Stimulated activated CD8-positive, alpha-beta memory T cell treated with anti-CD3 and anti-CD28 coated beads, Interleukin-7, amount 100 ng/mL, for 4 hours (primary cell): ENCODE measurements at regions not wholly inside any gene's neighbourhood (a gene's known extent, or its start where the extent isn't known, plus 50 kb on each side); places are given as distances from the start of the nearest gene placed in this dataset.
"Not testable (repeated sequence)": the region's sequence is repeated elsewhere in the genome, so short reads cannot be mapped to it uniquely, and the experiment has no call there.

Source experiments
- DNase-seq, 2 donors: peaks; one replicate each; pipeline ENCODE4 v3.0.0-alpha.2; 2020; ENCODE audit warnings: low read depth in 2 of 2

- no peak for DNase-seq
These were observed 207.3 kb upstream of the APCDD1 start for GRCh38 chr18:10247021-10247741.

GRCh38 chr18:10247742-10248082, 206.7 kb upstream of the APCDD1 start:
- DNase-seq, result no peak

GRCh38 chr18:10248738-10249137, 205.7 kb upstream of the APCDD1 start:
- DNase-seq, result no peak

- no peak for DNase-seq
These were observed 205.2 kb upstream of the APCDD1 start for GRCh38 chr18:10249270-10249669.

GRCh38 chr18:10249801-10250200, 204.6 kb upstream of the APCDD1 start:
- no peak for DNase-seq

GRCh38 chr18:10252494-10252893, 201.9 kb upstream of the APCDD1 start:
- no peak for DNase-seq

- no peak for DNase-seq
These were observed 201.3 kb upstream of the APCDD1 start for GRCh38 chr18:10252952-10253705.

- DNase-seq, result not testable (repeated sequence)
These were observed 198.2 kb upstream of the APCDD1 start for GRCh38 chr18:10256276-10256675.

GRCh38 chr18:10258836-10259474, 195.5 kb upstream of the APCDD1 start:
- no peak for DNase-seq

GRCh38 chr18:10259901-10260300, 194.5 kb upstream of the APCDD1 start:
- DNase-seq, result no peak

- no peak for DNase-seq
These were observed 192.8 kb upstream of the APCDD1 start for GRCh38 chr18:10261344-10262276.

GRCh38 chr18:10262566-10262965, 191.9 kb upstream of the APCDD1 start:
- DNase-seq, result no peak

- no peak for DNase-seq
These were observed 190.2 kb upstream of the APCDD1 start for GRCh38 chr18:10264260-10264659.

- DNase-seq, result no peak
These were observed 188.7 kb upstream of the APCDD1 start for GRCh38 chr18:10265560-10266333.

- no peak for DNase-seq
These were observed 188.2 kb upstream of the APCDD1 start for GRCh38 chr18:10266334-10266590.

- DNase-seq, result no peak
These were observed 185.2 kb upstream of the APCDD1 start for GRCh38 chr18:10269261-10269660.

GRCh38 chr18:10270151-10270571, 184.3 kb upstream of the APCDD1 start:
- no peak for DNase-seq

- DNase-seq, result no peak
These were observed 183.0 kb upstream of the APCDD1 start for GRCh38 chr18:10271481-10271880.

GRCh38 chr18:10274301-10274700, 180.1 kb upstream of the APCDD1 start:
- no peak for DNase-seq

GRCh38 chr18:10275486-10275885, 178.9 kb upstream of the APCDD1 start:
- no peak for DNase-seq

- no peak for DNase-seq
These were observed 176.2 kb upstream of the APCDD1 start for GRCh38 chr18:10278265-10278664.
